CD4-positive, CD25-positive, alpha-beta regulatory T cell (primary cell): ENCODE measurements at regions not wholly inside any gene's neighbourhood (a gene's known extent, or its start where the extent isn't known, plus 50 kb on each side); places are given as distances from the start of the nearest gene placed in this dataset.

Experiments used
- ATAC-seq, 2 donors: fragments of 150-1000 bp; cut with Tn5 transposase; one replicate each; pipeline ENCODE4 v1.10.0; 2021; ENCODE audit warnings: low read depth in 2 of 2, moderate number of reproducible peaks in 2 of 2, moderate library complexity in 1 of 2
- DNase-seq, 3 donors: peaks; one replicate each; pipeline versions ENCODE4 v3.0.0 to v3.0.0-alpha.2; 2012 to 2022; ENCODE audit warnings: mixed read lengths in 1 of 3
- H3K27ac ChIP-seq: one replicate; pipeline ENCODE4 v1.7.0; 2013; ENCODE audit warnings: mild to moderate bottlenecking, low read length; ENCODE audit not compliant: insufficient read depth, poor library complexity, severe bottlenecking
- H3K27me3 ChIP-seq: one replicate; pipeline ENCODE4 v1.7.0; 2013; ENCODE audit warnings: low read length; ENCODE audit not compliant: control insufficient read depth, insufficient read depth
- H3K36me3 ChIP-seq: one replicate; pipeline ENCODE4 v1.7.0; 2013; ENCODE audit warnings: mild to moderate bottlenecking, low read length, moderate library complexity; ENCODE audit not compliant: control insufficient read depth, insufficient read depth
- H3K4me1 ChIP-seq: 2 replicates; pipeline ENCODE4 v1.7.0; 2013; ENCODE audit warnings: mild to moderate bottlenecking, low read length; ENCODE audit not compliant: insufficient read depth, control insufficient read depth, poor library complexity, severe bottlenecking
- H3K4me3 ChIP-seq: one replicate; pipeline ENCODE4 v1.7.0; 2013; ENCODE audit warnings: low read depth, mild to moderate bottlenecking, low read length, moderate library complexity
- H3K9me3 ChIP-seq, 2 experiments: 1 replicate in 1 of 2; 2 replicates in 1 of 2; pipeline ENCODE4 v1.7.0; 2013; ENCODE audit warnings: low read length in 2 of 2, mild to moderate bottlenecking in 1 of 2, moderate library complexity in 1 of 2; ENCODE audit not compliant: control insufficient read depth in 2 of 2
- H3K27ac Mint-ChIP-seq, 3 donors: one replicate each; pipeline ENCODE4 v1.8.0; 2020 to 2022; ENCODE audit warnings: mild to moderate bottlenecking in 3 of 3, mixed read lengths in 3 of 3, moderate library complexity in 2 of 3
- H3K27me3 Mint-ChIP-seq: one replicate; pipeline ENCODE4 v1.8.0; 2022; ENCODE audit warnings: mild to moderate bottlenecking, mixed read lengths
- H3K36me3 Mint-ChIP-seq: one replicate; pipeline ENCODE4 v1.8.0; 2020; ENCODE audit warnings: mixed read lengths
- H3K4me1 Mint-ChIP-seq, 4 donors: one replicate each; pipeline ENCODE4 v1.8.0; 2020 to 2022; ENCODE audit warnings: mixed read lengths in 4 of 4, mild to moderate bottlenecking in 1 of 4
- H3K4me3 Mint-ChIP-seq, 4 donors: one replicate each; pipeline ENCODE4 v1.8.0; 2020 to 2022; ENCODE audit warnings: mild to moderate bottlenecking in 4 of 4, mixed read lengths in 4 of 4, moderate library complexity in 3 of 4
- H3K9me3 Mint-ChIP-seq, 7 donors: one replicate each; pipeline ENCODE4 v1.8.0; 2020 to 2022; ENCODE audit warnings: mixed read lengths in 7 of 7, mild to moderate bottlenecking in 3 of 7, moderate library complexity in 2 of 7

- peaks cover 0 to 7% (median 4%) of the 10 kb centered on the region in 7 donors for H3K9me3 Mint-ChIP-seq
- Histone ChIP-seq H3K9me3 (no peaks in the 10 kb centered on the region), H3K27ac (no peak overlapping the region), H3K36me3 (no peaks in the 10 kb centered on the region), H3K27me3 (no peaks in the 10 kb centered on the region), H3K4me1 (no peaks in the 10 kb centered on the region), H3K4me3 (no peak overlapping the region)
- H3K27me3 Mint-ChIP-seq: no peaks in the 10 kb centered on the region
- DNase-seq (no peak), ATAC-seq (no peak)
- no peaks in the 10 kb centered on the region for H3K4me1 Mint-ChIP-seq
- no peak overlapping the region for H3K4me3 Mint-ChIP-seq
- H3K36me3 Mint-ChIP-seq: no peaks in the 10 kb centered on the region
- H3K27ac Mint-ChIP-seq: no peak overlapping the region
Measured at GRCh38 chr9:28941856-28942255, 1368.6 kb upstream of the C9orf72 start.

GRCh38 chr9:28942941-28943340, 1369.7 kb upstream of the C9orf72 start:
- Mint-ChIP-seq H3K27me3 (no peaks in the 10 kb centered on the region), H3K4me1 (no peaks in the 10 kb centered on the region), H3K9me3 (peaks cover 0 to 5% (median under 1%) of the 10 kb centered on the region in 7 donors), H3K27ac (no peak overlapping the region), H3K36me3 (no peaks in the 10 kb centered on the region), H3K4me3 (no peak overlapping the region)
- no peaks in the 10 kb centered on the region for H3K9me3 ChIP-seq
- DNase-seq (no peak), ATAC-seq (no peak)
- no peaks in the 10 kb centered on the region for H3K36me3 ChIP-seq
- H3K4me1 ChIP-seq: no peaks in the 10 kb centered on the region
- H3K27me3 ChIP-seq: no peaks in the 10 kb centered on the region
- H3K4me3 ChIP-seq: no peak overlapping the region
- H3K27ac ChIP-seq: no peak overlapping the region

GRCh38 chr9:28946648-28947047, 1373.4 kb upstream of the C9orf72 start:
- ATAC-seq (no peak), DNase-seq (no peak)
- Mint-ChIP-seq H3K27ac (no peak overlapping the region), H3K4me3 (no peak overlapping the region), H3K36me3 (no peaks in the 10 kb centered on the region), H3K9me3 (peaks cover 2 to 10% (median 6%) of the 10 kb centered on the region in 7 donors), H3K27me3 (no peaks in the 10 kb centered on the region), H3K4me1 (no peaks in the 10 kb centered on the region)
- Histone ChIP-seq H3K4me1 (no peaks in the 10 kb centered on the region), H3K36me3 (no peaks in the 10 kb centered on the region), H3K27me3 (no peaks in the 10 kb centered on the region), H3K27ac (no peak overlapping the region), H3K9me3 (no peaks in the 10 kb centered on the region), H3K4me3 (no peak overlapping the region)

- no peaks in the 10 kb centered on the region for H3K27me3 ChIP-seq
- Mint-ChIP-seq H3K4me3 (no peak overlapping the region), H3K9me3 (peaks cover 3 to 14% (median 6%) of the 10 kb centered on the region in 7 donors), H3K4me1 (no peaks in the 10 kb centered on the region), H3K36me3 (no peaks in the 10 kb centered on the region), H3K27me3 (no peaks in the 10 kb centered on the region), H3K27ac (no peak overlapping the region)
- H3K4me1 ChIP-seq: no peaks in the 10 kb centered on the region
- no peaks in the 10 kb centered on the region for H3K9me3 ChIP-seq
- no peaks in the 10 kb centered on the region for H3K36me3 ChIP-seq
- H3K4me3 ChIP-seq: no peak overlapping the region
- no peak for ATAC-seq
- H3K27ac ChIP-seq: no peak overlapping the region
- DNase-seq: no peak
Measured at GRCh38 chr9:28951945-28952344, 1378.7 kb upstream of the C9orf72 start.

GRCh38 chr9:28956116-28956880, 1383.0 kb upstream of the C9orf72 start:
- H3K27ac ChIP-seq: no peak overlapping the region
- Mint-ChIP-seq H3K4me1 (no peaks in the 10 kb centered on the region), H3K27ac (no peak overlapping the region), H3K4me3 (no peak overlapping the region), H3K36me3 (no peaks in the 10 kb centered on the region), H3K9me3 (peaks cover 0 to 13% (median under 1%) of the 10 kb centered on the region in 7 donors), H3K27me3 (no peaks in the 10 kb centered on the region)
- DNase-seq: no peak
- no peak for ATAC-seq
- H3K9me3 ChIP-seq: no peaks in the 10 kb centered on the region
- no peak overlapping the region for H3K4me3 ChIP-seq
- no peaks in the 10 kb centered on the region for H3K27me3 ChIP-seq
- no peaks in the 10 kb centered on the region for H3K36me3 ChIP-seq
- H3K4me1 ChIP-seq: no peaks in the 10 kb centered on the region

- H3K9me3 Mint-ChIP-seq: peaks cover 0 to 10% (median 0%) of the 10 kb centered on the region in 7 donors
- DNase-seq: no peak
- H3K9me3 ChIP-seq: no peaks in the 10 kb centered on the region
- H3K4me1 ChIP-seq: no peaks in the 10 kb centered on the region
- no peak for ATAC-seq
- H3K36me3 Mint-ChIP-seq: no peaks in the 10 kb centered on the region
- H3K27ac Mint-ChIP-seq: no peak overlapping the region
- H3K36me3 ChIP-seq: no peaks in the 10 kb centered on the region
- no peaks in the 10 kb centered on the region for H3K27me3 Mint-ChIP-seq
- no peak overlapping the region for H3K4me3 Mint-ChIP-seq
- H3K27ac ChIP-seq: no peak overlapping the region
- no peaks in the 10 kb centered on the region for H3K27me3 ChIP-seq
- no peaks in the 10 kb centered on the region for H3K4me1 Mint-ChIP-seq
- H3K4me3 ChIP-seq: no peak overlapping the region
Measured at GRCh38 chr9:28960602-28961001, 1387.3 kb upstream of the C9orf72 start.

- DNase-seq (no peak), ATAC-seq (no peak)
- Mint-ChIP-seq H3K27ac (no peak overlapping the region), H3K36me3 (no peaks in the 10 kb centered on the region), H3K9me3 (peaks cover 0 to 7% (median 0%) of the 10 kb centered on the region in 7 donors), H3K4me3 (no peak overlapping the region), H3K27me3 (no peaks in the 10 kb centered on the region), H3K4me1 (no peaks in the 10 kb centered on the region)
- H3K27ac ChIP-seq: no peak overlapping the region
- no peak overlapping the region for H3K4me3 ChIP-seq
- no peaks in the 10 kb centered on the region for H3K4me1 ChIP-seq
- H3K9me3 ChIP-seq: no peaks in the 10 kb centered on the region
- no peaks in the 10 kb centered on the region for H3K36me3 ChIP-seq
- no peaks in the 10 kb centered on the region for H3K27me3 ChIP-seq
Measured at GRCh38 chr9:28961623-28962022, 1388.3 kb upstream of the C9orf72 start.

- Mint-ChIP-seq H3K27me3 (no peaks in the 10 kb centered on the region), H3K4me3 (no peak overlapping the region), H3K9me3 (peaks cover 0 to 13% (median 3%) of the 10 kb centered on the region in 7 donors), H3K4me1 (no peaks in the 10 kb centered on the region), H3K36me3 (no peaks in the 10 kb centered on the region), H3K27ac (no peak overlapping the region)
- no peak overlapping the region for H3K27ac ChIP-seq
- no peaks in the 10 kb centered on the region for H3K36me3 ChIP-seq
- H3K27me3 ChIP-seq: no peaks in the 10 kb centered on the region
- H3K4me1 ChIP-seq: no peaks in the 10 kb centered on the region
- no peak overlapping the region for H3K4me3 ChIP-seq
- ATAC-seq: no peak
- DNase-seq: no peak
- peaks cover 0 to 7% of the 10 kb centered on the region in 2 experiments for H3K9me3 ChIP-seq
Measured at GRCh38 chr9:28967226-28967625, 1393.9 kb upstream of the C9orf72 start.
